Activated T-helper 17 cell treated with anti-CD3 and anti-CD28 coated beads, Interleukin-2, amount 50 U/mL, for 72 hours (primary cell): ENCODE measurements at regions not wholly inside any gene's neighbourhood (a gene's known extent, or its start where the extent isn't known, plus 50 kb on each side); places are given as distances from the start of the nearest gene placed in this dataset.
A peak's percentile ranks its signal among the peaks of the same experiment; 100 is the strongest.
"Not testable (repeated sequence)": the region's sequence is repeated elsewhere in the genome, so short reads cannot be mapped to it uniquely, and the experiment has no call there.

Source experiments
- ATAC-seq: fragments of 150-1000 bp; cut with Tn5 transposase; replicated peaks from 2 replicates; pipeline ENCODE4 v1.10.0; 2021; ENCODE audit warnings: mild to moderate bottlenecking, moderate library complexity
- H3K27ac Mint-ChIP-seq: one replicate; pipeline ENCODE4 v1.8.0; 2022; ENCODE audit warnings: mixed read lengths
- H3K27me3 Mint-ChIP-seq: one replicate; pipeline ENCODE4 v1.8.0; 2022; ENCODE audit warnings: mixed read lengths
- H3K36me3 Mint-ChIP-seq: one replicate; pipeline ENCODE4 v1.8.0; 2022; ENCODE audit warnings: low read depth, mild to moderate bottlenecking, mixed read lengths
- H3K4me1 Mint-ChIP-seq: one replicate; pipeline ENCODE4 v1.8.0; 2022; ENCODE audit warnings: mixed read lengths
- H3K4me3 Mint-ChIP-seq: one replicate; pipeline ENCODE4 v1.8.0; 2022; ENCODE audit warnings: mild to moderate bottlenecking, mixed read lengths
- H3K9me3 Mint-ChIP-seq: one replicate; pipeline ENCODE4 v1.8.0; 2022; ENCODE audit warnings: mixed read lengths

GRCh38 chr14:106737021-106737420 lies 1210.6 kb downstream of the TMEM121 start:
- Mint-ChIP-seq H3K27ac (peak overlapping the region; percentile 73), H3K4me1 (peaks cover 21% of the 10 kb centered on the region), H3K9me3 (no peaks in the 10 kb centered on the region), H3K36me3 (no peaks in the 10 kb centered on the region), H3K27me3 (no peaks in the 10 kb centered on the region), H3K4me3 (peak overlapping the region; percentile 74)
- ATAC-seq = peak; percentile 49

DNA sequence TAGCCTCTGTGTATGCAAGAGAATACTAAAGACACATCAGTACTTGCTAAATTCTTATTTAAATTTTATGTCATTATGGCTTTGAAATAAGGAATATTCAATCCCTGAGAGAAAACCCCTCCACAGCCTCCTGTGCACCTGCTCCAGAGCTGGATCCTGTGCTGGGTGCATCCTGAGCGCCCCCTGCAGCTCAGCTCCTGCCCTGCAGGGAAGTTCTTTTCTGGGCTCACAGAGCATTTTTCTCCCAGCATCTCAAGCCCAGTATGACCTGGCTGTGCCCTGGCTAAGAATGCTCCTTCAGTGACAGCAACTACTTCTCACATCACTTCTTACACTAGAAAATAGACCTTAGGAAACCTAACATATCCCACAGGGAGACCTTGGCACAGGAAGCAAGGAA lies 1211.7 kb downstream of the TMEM121 start:
- no peaks in the 10 kb centered on the region for H3K9me3 Mint-ChIP-seq
- peak overlapping the region; percentile 73 for H3K27ac Mint-ChIP-seq
- peak overlapping the region; percentile 74 for H3K4me3 Mint-ChIP-seq
- H3K36me3 Mint-ChIP-seq = no peaks in the 10 kb centered on the region
- no peak for ATAC-seq
- peaks cover 21% of the 10 kb centered on the region for H3K4me1 Mint-ChIP-seq
- H3K27me3 Mint-ChIP-seq = no peaks in the 10 kb centered on the region

DNA sequence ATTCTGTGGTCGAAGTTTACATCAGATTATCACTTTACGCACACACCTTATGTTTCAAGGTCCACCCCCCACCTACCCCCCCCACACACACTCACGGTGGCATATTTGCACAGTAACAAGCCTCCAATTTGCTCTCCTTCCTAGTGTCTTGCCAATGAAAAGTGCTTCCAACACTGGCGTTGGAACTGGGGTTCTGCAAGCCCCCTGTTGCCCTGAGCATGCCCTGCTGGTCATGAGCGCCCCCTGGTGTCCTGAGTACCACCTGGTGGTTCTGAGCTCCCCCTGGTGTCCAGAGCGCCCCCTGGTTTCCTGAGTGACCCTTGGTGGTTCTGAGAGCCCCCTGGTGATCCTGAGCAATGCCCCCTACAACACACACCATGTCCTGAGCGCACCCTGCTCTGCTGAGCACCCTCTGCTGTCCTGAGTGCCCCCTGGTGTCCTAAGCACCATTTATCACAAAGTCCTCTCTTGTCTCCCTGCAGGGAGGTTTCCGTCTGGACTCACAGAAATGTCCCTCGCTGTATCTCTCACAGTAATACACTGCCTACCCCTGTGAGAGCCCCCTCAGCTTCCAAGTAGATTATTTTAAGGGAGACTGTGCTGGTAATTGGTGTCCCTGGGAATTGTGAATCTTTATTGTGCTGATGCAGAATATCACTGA lies 1212.3 kb downstream of the TMEM121 start:
- H3K4me3 Mint-ChIP-seq = peak overlapping the region; percentile 74
- not testable (repeated sequence) for H3K36me3 Mint-ChIP-seq, ATAC-seq, H3K9me3 Mint-ChIP-seq, H3K27me3 Mint-ChIP-seq
- peak overlapping the region; percentile 73 for H3K27ac Mint-ChIP-seq
- peaks cover 21% of the 10 kb centered on the region for H3K4me1 Mint-ChIP-seq

DNA sequence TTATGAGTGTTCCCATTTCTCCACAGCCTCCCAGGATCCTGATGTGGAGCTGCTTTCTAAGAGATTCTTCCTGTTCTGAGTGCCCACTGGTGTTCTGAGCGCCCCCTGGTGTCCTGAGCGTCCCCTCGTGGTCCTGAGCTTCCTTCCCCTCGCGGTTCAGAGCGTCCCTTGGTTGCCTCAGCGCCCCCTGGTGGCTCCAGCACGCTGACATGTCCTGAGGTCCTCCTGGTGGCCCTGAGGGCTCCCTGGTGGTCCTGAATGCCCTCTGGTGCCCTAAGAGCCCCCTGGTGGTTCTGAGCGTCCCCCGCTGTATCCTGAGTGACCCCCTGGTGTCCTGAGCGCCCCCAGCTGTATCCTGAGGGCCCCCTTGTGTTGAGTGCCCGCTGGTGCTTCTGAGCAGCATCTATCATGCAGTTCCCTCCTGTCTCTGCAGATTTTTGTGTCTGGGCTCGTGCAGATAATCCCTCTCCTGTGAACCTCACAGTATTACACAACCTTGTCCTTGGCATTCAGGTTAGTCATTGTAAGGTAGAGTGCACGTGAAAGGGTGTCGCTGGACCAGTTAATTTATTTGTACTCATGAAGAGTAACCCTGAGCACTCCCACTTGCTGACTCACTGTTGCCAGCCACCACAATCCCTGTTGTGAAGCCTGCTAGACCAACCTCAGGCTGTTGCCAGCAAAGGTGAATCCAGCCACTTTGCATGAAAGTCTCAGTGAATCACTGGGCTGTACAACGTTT lies 1214.9 kb downstream of the TMEM121 start:
- H3K9me3 Mint-ChIP-seq, H3K27me3 Mint-ChIP-seq, H3K36me3 Mint-ChIP-seq: not testable (repeated sequence)
- peaks cover 18% of the 10 kb centered on the region for H3K4me1 Mint-ChIP-seq
- H3K27ac Mint-ChIP-seq = peak overlapping the region; percentile 84
- peak overlapping the region; percentile 59 for H3K4me3 Mint-ChIP-seq
- ATAC-seq = peak; percentile 84

GRCh38 chr14:106745016-106745767 lies 1218.8 kb downstream of the TMEM121 start:
- peak; percentile 50 for ATAC-seq
- H3K9me3 Mint-ChIP-seq, H3K36me3 Mint-ChIP-seq, H3K27ac Mint-ChIP-seq, H3K4me1 Mint-ChIP-seq, H3K27me3 Mint-ChIP-seq: not testable (repeated sequence)
- peak overlapping the region; percentile 38 for H3K4me3 Mint-ChIP-seq

- H3K9me3 Mint-ChIP-seq, H3K4me1 Mint-ChIP-seq, H3K27me3 Mint-ChIP-seq, H3K27ac Mint-ChIP-seq, H3K36me3 Mint-ChIP-seq, H3K4me3 Mint-ChIP-seq: not testable (repeated sequence)
- ATAC-seq = peak; percentile 53
Observed at GRCh38 chr14:106750089-106750488, 1223.7 kb downstream of the TMEM121 start.

DNA sequence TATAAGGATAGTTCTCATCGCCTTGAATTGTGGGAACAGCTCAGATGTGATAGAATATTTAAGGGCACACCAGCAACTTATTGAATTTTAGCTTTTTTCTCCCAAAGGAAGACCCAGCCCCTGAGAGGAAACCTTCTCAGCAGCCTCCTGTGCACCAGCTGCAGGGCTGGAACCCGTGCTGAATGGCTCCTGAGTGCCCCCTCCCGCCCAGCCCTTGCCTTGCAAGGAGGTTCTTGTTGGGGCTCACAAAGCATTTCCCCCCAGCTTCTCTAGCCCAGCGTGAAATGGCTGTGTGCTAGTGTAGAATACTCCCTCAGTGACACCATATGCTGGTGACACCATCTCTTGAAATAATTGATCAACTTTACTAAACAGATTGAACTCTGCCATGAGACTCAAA lies 1227.4 kb downstream of the TMEM121 start:
- not testable (repeated sequence) for H3K4me1 Mint-ChIP-seq, ATAC-seq

DNA sequence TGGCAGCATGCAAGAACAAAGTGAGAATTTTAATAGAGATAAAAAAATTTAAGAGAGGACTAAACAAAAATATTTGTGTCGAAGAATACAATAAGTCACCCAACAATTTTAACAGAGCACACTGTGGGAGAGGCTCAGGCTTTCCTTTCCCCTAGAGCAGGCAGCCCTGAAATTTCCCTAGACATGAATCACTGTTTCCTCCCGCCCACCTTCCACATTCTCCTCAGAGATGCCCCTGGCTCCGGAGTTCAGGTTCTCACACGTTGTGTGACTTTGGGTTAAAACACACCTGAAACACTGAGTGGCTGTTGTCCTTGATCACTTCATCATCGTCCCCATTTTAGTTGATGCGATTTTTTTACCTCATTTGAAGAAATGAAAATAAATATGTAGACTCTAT lies 1231.1 kb downstream of the TMEM121 start:
- peak overlapping the region; percentile 44 for H3K4me3 Mint-ChIP-seq
- not testable (repeated sequence) for H3K27me3 Mint-ChIP-seq, H3K4me1 Mint-ChIP-seq, H3K9me3 Mint-ChIP-seq, H3K36me3 Mint-ChIP-seq
- ATAC-seq = peak; percentile 88
- peak overlapping the region; percentile 65 for H3K27ac Mint-ChIP-seq

More for the DNA sequence above, 1227.4 kb downstream of the TMEM121 start:
- H3K36me3 Mint-ChIP-seq, H3K27me3 Mint-ChIP-seq, H3K9me3 Mint-ChIP-seq, H3K27ac Mint-ChIP-seq, H3K4me3 Mint-ChIP-seq: not testable (repeated sequence)

GRCh38 chr14:106761886-106762816 lies 1235.8 kb downstream of the TMEM121 start:
- not testable (repeated sequence) for H3K4me3 Mint-ChIP-seq, H3K27me3 Mint-ChIP-seq, H3K4me1 Mint-ChIP-seq, H3K9me3 Mint-ChIP-seq, H3K36me3 Mint-ChIP-seq, H3K27ac Mint-ChIP-seq
- ATAC-seq = peak; percentile 36

- H3K27me3 Mint-ChIP-seq, H3K27ac Mint-ChIP-seq, H3K4me1 Mint-ChIP-seq, H3K36me3 Mint-ChIP-seq, H3K9me3 Mint-ChIP-seq, H3K4me3 Mint-ChIP-seq: not testable (repeated sequence)
- peak; percentile 89 for ATAC-seq
Observed at GRCh38 chr14:106764968-106765369, 1238.6 kb downstream of the TMEM121 start.

DNA sequence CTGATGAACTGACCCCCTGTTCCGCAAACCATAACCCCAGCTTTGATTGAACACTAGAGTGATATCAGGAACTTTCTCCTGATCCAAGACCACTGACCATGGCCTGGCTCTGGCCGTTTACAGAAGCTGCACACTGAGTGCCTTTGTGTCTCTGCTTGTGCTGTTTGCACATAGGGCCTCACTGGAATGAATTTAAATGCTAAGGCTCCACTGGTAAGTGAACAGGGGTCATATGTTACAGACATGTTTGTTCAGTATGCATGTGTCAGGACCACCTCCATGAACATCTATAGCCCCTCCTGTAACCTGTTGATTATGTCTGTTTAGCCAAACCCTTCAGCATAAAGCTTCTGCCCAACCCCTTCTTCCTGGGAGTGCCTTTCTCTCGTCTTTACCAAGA lies 1239.8 kb downstream of the TMEM121 start:
- Mint-ChIP-seq H3K4me3 (no peak overlapping the region), H3K27ac (no peak overlapping the region), H3K9me3 (no peaks in the 10 kb centered on the region), H3K4me1 (peaks cover 6% of the 10 kb centered on the region), H3K36me3 (no peaks in the 10 kb centered on the region), H3K27me3 (no peaks in the 10 kb centered on the region)
- ATAC-seq = no peak

- not testable (repeated sequence) for H3K36me3 Mint-ChIP-seq, H3K9me3 Mint-ChIP-seq, H3K27me3 Mint-ChIP-seq, ATAC-seq, H3K4me3 Mint-ChIP-seq, H3K4me1 Mint-ChIP-seq
- H3K27ac Mint-ChIP-seq = peak overlapping the region; percentile 48
Observed at GRCh38 chr14:106766551-106767277, 1240.3 kb downstream of the TMEM121 start.

DNA sequence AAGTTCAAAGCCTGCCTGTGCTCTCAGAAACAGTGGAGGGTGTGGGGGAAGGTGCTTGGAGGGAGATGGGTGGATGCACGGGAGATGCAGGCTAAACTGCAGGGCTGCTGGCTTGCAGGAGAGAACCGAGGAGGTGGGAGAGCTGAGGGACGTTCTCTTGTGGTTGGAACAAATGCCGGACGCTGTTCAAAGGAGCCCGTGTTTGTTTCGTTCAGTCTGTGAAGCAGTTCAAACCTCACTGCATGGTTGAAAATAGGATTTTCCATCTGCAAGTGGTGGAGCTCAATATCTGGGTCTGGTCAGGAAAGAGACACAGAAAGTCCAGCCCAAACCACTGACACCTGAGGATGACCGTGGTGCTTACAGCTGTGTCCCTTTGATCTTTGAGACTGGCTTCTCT lies 1241.8 kb downstream of the TMEM121 start:
- ATAC-seq = peak; percentile 28
- H3K36me3 Mint-ChIP-seq, H3K4me1 Mint-ChIP-seq, H3K9me3 Mint-ChIP-seq, H3K4me3 Mint-ChIP-seq, H3K27ac Mint-ChIP-seq, H3K27me3 Mint-ChIP-seq: not testable (repeated sequence)
